H1 (cell line): ENCODE measurements at regions not wholly inside any gene's neighbourhood (a gene's known extent, or its start where the extent isn't known, plus 50 kb on each side); places are given as distances from the start of the nearest gene placed in this dataset.

Experiments
- CTCF ChIA-PET: fragments of 300-600 bp; sonication (Branson Sonifier 250); formaldehyde crosslinking; loops from one replicate; lab custom pipeline; 2021; ENCODE audit not compliant: partially characterized antibody; lab: Charles Lee
- POLR2A ChIA-PET: fragments of 300-600 bp; sonication (Branson Sonifier 250); formaldehyde crosslinking; loops from one replicate; lab custom pipeline; 2021; ENCODE audit warnings: inconsistent platforms; ENCODE audit not compliant: partially characterized antibody; lab: Charles Lee
- DNase-seq, 2 experiments: peaks; one replicate each; pipeline versions ENCODE4 v3.0.0 to v3.0.0-alpha.2; 2010 to 2022; ENCODE audit warnings: low spot score in 2 of 2, low read depth in 1 of 2, mixed read lengths in 1 of 2
- FAIRE-seq: peaks from 2 replicates; lab custom pipeline; 2011; peaks lifted over from hg19 to GRCh38; lab: Jason Lieb, UNC
- H2AFZ ChIP-seq: 2 replicates; pipeline ENCODE4 v1.8.1; 2012; ENCODE audit warnings: low read length, inconsistent platforms
- H2AK5ac ChIP-seq: 2 replicates; pipeline ENCODE4 v1.6.1; 2013; ENCODE audit warnings: low read depth, low read length
- H2BK120ac ChIP-seq: replicated peaks from 2 replicates; pipeline ENCODE3; 2013; ENCODE audit warnings: low read depth, low read length, inconsistent platforms
- H2BK12ac ChIP-seq: 2 replicates; pipeline ENCODE4 v1.6.1; 2013; ENCODE audit warnings: low read depth, low read length
- H2BK15ac ChIP-seq: 2 replicates; pipeline ENCODE4 v1.6.1; 2013; ENCODE audit warnings: low read length
- H2BK20ac ChIP-seq: 2 replicates; pipeline ENCODE4 v1.6.1; 2013; ENCODE audit warnings: low read length
- H2BK5ac ChIP-seq: 2 replicates; pipeline ENCODE4 v1.6.1; 2013; ENCODE audit warnings: low read depth, low read length
- H3K14ac ChIP-seq: 2 replicates; pipeline ENCODE4 v1.6.1; 2013; ENCODE audit warnings: inconsistent platforms; ENCODE audit not compliant: insufficient read length
- H3K18ac ChIP-seq: 2 replicates; pipeline ENCODE4 v1.6.1; 2013; ENCODE audit warnings: low read length; ENCODE audit errors: extremely low read depth
- H3K23ac ChIP-seq: 2 replicates; pipeline ENCODE4 v1.6.1; 2013; ENCODE audit warnings: inconsistent platforms; ENCODE audit not compliant: insufficient read length
- H3K23me2 ChIP-seq: 2 replicates; pipeline ENCODE4 v1.6.1; 2013; ENCODE audit warnings: low read depth, low read length
- H3K27ac ChIP-seq: 2 replicates; pipeline ENCODE4 v1.6.1; 2011; ENCODE audit warnings: low read depth, low read length, inconsistent platforms
- H3K27me3 ChIP-seq, 4 experiments: replicated peaks in 1 of 4; 1 replicate in 1 of 4; 2 replicates in 3 of 4; pipeline versions ENCODE4 v1.6.1 to v1.8.1; 2011 to 2013; ENCODE audit warnings: low read length in 3 of 4, mild to moderate bottlenecking in 3 of 4, inconsistent platforms in 2 of 4, mixed read lengths in 2 of 4, moderate library complexity in 1 of 4; ENCODE audit not compliant: control insufficient read depth in 3 of 4, insufficient read depth in 3 of 4; ENCODE audit errors: extremely low read depth in 1 of 4
- H3K36me3 ChIP-seq, 4 experiments: 2 replicates each; pipeline versions ENCODE4 v1.6.1 to v1.8.1; 2011 to 2013; ENCODE audit warnings: mild to moderate bottlenecking in 4 of 4, low read length in 3 of 4, moderate library complexity in 2 of 4, control low read depth in 1 of 4, inconsistent platforms in 1 of 4; ENCODE audit not compliant: insufficient read depth in 4 of 4, control insufficient read depth in 2 of 4
- H3K4ac ChIP-seq: replicated peaks from 2 replicates; pipeline ENCODE3; 2013; ENCODE audit warnings: low read length, low read depth, mixed read lengths, inconsistent platforms; ENCODE audit not compliant: insufficient read length
- H3K4me1 ChIP-seq, 4 experiments: replicated peaks in 1 of 4; 1 replicate in 1 of 4; 2 replicates in 3 of 4; pipeline versions ENCODE4 v1.6.1 to v1.8.1; 2011 to 2013; ENCODE audit warnings: low read length in 3 of 4, inconsistent platforms in 2 of 4, mixed read lengths in 1 of 4; ENCODE audit not compliant: insufficient read depth in 4 of 4, control insufficient read depth in 3 of 4
- H3K4me2 ChIP-seq, 2 experiments: 2 replicates each; pipeline versions ENCODE4 v1.6.1 to v1.8.1; 2011 to 2013; ENCODE audit warnings: low read depth in 2 of 2, low read length in 2 of 2, control low read depth in 1 of 2, inconsistent platforms in 1 of 2, mild to moderate bottlenecking in 1 of 2; ENCODE audit not compliant: insufficient read depth in 1 of 2
- H3K4me3 ChIP-seq, 4 experiments: fragments of 200-600, 300-600 bp in 1 of 4; sonication (generic), shearing (Covaris generic), sonication (Bioruptor Twin) in 1 of 4; 2 replicates each; pipeline versions ENCODE4 v1.5.1 to v1.8.1; 2011 to 2016; ENCODE audit warnings: low read length in 4 of 4, low read depth in 3 of 4, control low read depth in 2 of 4, inconsistent platforms in 2 of 4, mild to moderate bottlenecking in 2 of 4, mixed read lengths in 1 of 4, moderate library complexity in 1 of 4; ENCODE audit not compliant: insufficient read depth in 2 of 4; ENCODE audit errors: extremely low read depth in 1 of 4
- H3K56ac ChIP-seq: replicated peaks from 2 replicates; pipeline ENCODE3; 2013; ENCODE audit warnings: low read depth, mild to moderate bottlenecking, mixed read lengths, low read length, inconsistent platforms; ENCODE audit not compliant: insufficient read length
- H3K79me1 ChIP-seq: 2 replicates; pipeline ENCODE4 v1.6.1; 2013; ENCODE audit warnings: low read depth, low read length, control low read depth
- H3K79me2 ChIP-seq, 2 experiments: 2 replicates each; pipeline versions ENCODE4 v1.6.1 to v1.8.1; 2012 to 2013; ENCODE audit warnings: low read length in 2 of 2, mild to moderate bottlenecking in 2 of 2, inconsistent platforms in 1 of 2; ENCODE audit not compliant: insufficient read depth in 2 of 2, control insufficient read depth in 1 of 2
- H3K9ac ChIP-seq, 4 experiments: replicated peaks in 1 of 4; 1 replicate in 1 of 4; 2 replicates in 3 of 4; pipeline versions ENCODE4 v1.6.1 to v1.8.1; 2011 to 2013; ENCODE audit warnings: low read depth in 3 of 4, low read length in 3 of 4, control low read depth in 2 of 4, mild to moderate bottlenecking in 2 of 4, moderate library complexity in 2 of 4, inconsistent platforms in 1 of 4; ENCODE audit errors: extremely low read depth in 1 of 4
- H3K9me3 ChIP-seq, 2 experiments: 2 replicates each; pipeline versions ENCODE4 v1.6.1 to v1.8.1; 2012 to 2013; ENCODE audit warnings: mild to moderate bottlenecking in 2 of 2, moderate library complexity in 2 of 2, control low read depth in 1 of 2, inconsistent platforms in 1 of 2, low read depth in 1 of 2, low read length in 1 of 2, mixed read lengths in 1 of 2; ENCODE audit not compliant: insufficient read depth in 2 of 2
- H4K20me1 ChIP-seq, 2 experiments: replicated peaks in 1 of 2; 2 replicates each; pipeline versions ENCODE3 to v1.8.1; 2011 to 2013; ENCODE audit warnings: inconsistent platforms in 2 of 2, low read length in 2 of 2, mild to moderate bottlenecking in 1 of 2; ENCODE audit not compliant: insufficient read depth in 2 of 2, control insufficient read depth in 1 of 2
- H4K5ac ChIP-seq: 2 replicates; pipeline ENCODE4 v1.6.1; 2013; ENCODE audit warnings: low read length, low read depth, mixed read lengths, inconsistent platforms; ENCODE audit not compliant: insufficient read length
- H4K8ac ChIP-seq: 2 replicates; pipeline ENCODE4 v1.8.0; 2013; ENCODE audit warnings: mild to moderate bottlenecking, moderate library complexity, low read length, inconsistent platforms; ENCODE audit not compliant: insufficient read depth; ENCODE audit errors: extremely low read depth
- H4K91ac ChIP-seq: replicated peaks from 2 replicates; pipeline ENCODE3; 2013; ENCODE audit warnings: low read length, mixed read lengths, inconsistent platforms; ENCODE audit not compliant: insufficient read length
- CBX5 ChIP-seq: fragments of 300-800, 300-1000 bp; sonication (generic); IDR thresholded peaks from 2 replicates; pipeline ENCODE4 v1.7.1; 2016; ENCODE audit warnings: antibody characterized with exemption, low read length, low read depth
- CBX8 ChIP-seq: fragments of 300-800, 300-1000 bp; sonication (generic); IDR thresholded peaks from 2 replicates; pipeline ENCODE4 v1.7.1; 2016; ENCODE audit warnings: low read depth, low read length, borderline replicate concordance
- CREB1 ChIP-seq: IDR thresholded peaks from 2 replicates; pipeline ENCODE4 v1.6.1; 2012; ENCODE audit warnings: inconsistent platforms
- EGR1 ChIP-seq: IDR thresholded peaks from 2 replicates; pipeline ENCODE4 v1.6.1; 2011; ENCODE audit warnings: low read depth, low read length, borderline replicate concordance
- FOSL1 ChIP-seq: IDR thresholded peaks from 2 replicates; pipeline ENCODE4 v1.6.1; 2011; ENCODE audit warnings: mild to moderate bottlenecking, low read depth, low read length, moderate library complexity; ENCODE audit not compliant: insufficient read depth
- PHF8 ChIP-seq: fragments of 200-600 bp; sonication (generic); conservative IDR thresholded peaks from 2 replicates; pipeline ENCODE4 v1.7.1; 2012; ENCODE audit warnings: low read depth, mild to moderate bottlenecking, inconsistent platforms, low read length, moderate library complexity
- POU5F1 ChIP-seq: IDR thresholded peaks from 2 replicates; pipeline ENCODE4 v1.6.1; 2011; ENCODE audit warnings: low read depth, mild to moderate bottlenecking, low read length, moderate library complexity
- YY1 ChIP-seq: IDR thresholded peaks from 2 replicates; pipeline ENCODE4 v1.6.1; 2011; ENCODE audit warnings: low read depth, mild to moderate bottlenecking, low read length
- ZNF274 ChIP-seq: IDR thresholded peaks from 2 replicates; pipeline ENCODE4 v1.7.0; 2012; ENCODE audit warnings: low read length, borderline replicate concordance; ENCODE audit errors: extremely low read depth
- WGBS, 2 experiments: shearing (Covaris generic) in 1 of 2; methylation state at CpG; one replicate each; pipeline versions ENCODE4 v1.1.6 to v1.1.7; 2013 to 2015; ENCODE audit warnings: low lambda C conversion rate in 2 of 2, mixed read lengths in 2 of 2, inconsistent platforms in 1 of 2, low coverage in 1 of 2, missing lambda C conversion rate in 1 of 2; ENCODE audit not compliant: insufficient replicate concordance in 2 of 2, insufficient coverage in 1 of 2, insufficient read length in 1 of 2; ENCODE audit errors: extremely low coverage in 1 of 2, missing lambda C conversion rate in 1 of 2; 5-methylcytosine and 5-hydroxymethylcytosine counted together
- TF ChIP-seq, protein P1 (sequence below): IDR thresholded peaks from 2 replicates; pipeline ENCODE4 v1.6.1; 2012; ENCODE audit warnings: low read length, inconsistent platforms
- TF ChIP-seq, protein P2 (sequence below): IDR thresholded peaks from 2 replicates; pipeline ENCODE4 v1.6.1; 2011; ENCODE audit warnings: low read depth, mild to moderate bottlenecking, low read length; ENCODE audit not compliant: insufficient read depth

DNA sequence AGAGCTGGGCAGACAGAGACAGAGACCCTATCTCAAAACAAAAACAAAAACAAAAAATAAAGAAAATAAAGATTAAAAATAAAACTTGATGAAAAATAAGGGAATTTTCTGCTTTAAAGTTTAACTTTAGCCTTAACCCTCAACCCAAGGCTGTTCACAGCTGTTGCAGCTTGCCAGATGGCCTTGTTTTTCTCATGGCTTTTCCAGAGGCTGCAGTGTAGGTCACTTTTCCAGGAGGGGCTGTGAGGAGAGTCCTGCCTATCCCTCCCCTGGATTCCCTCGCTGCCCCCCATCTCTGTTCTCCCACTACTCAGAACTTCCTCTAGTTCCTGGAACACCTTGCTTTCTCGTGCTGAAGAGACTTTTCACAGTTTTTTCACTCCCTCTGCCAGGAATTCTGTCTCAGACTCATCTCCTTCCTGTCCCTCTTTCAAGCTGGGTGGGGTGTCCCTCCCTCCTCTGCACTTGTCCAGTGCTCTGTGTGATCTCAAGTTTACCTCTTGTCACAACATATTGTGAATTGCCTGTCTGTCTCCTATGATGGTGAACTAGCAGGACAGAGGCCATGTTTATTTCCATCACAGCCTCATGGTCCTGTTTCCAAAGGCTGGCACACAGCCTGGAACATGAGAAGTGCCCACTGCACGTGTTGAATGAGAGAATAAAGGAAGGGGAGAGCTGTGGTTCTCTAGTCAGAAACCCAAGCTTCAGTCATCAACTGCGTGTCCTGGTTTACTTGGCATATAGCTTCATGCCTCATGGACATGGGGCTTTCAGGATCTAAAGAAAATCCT, 69.9 kb upstream of the MSI2 start:
- H2BK15ac ChIP-seq: no peak overlapping the region
- no peak overlapping the region for H2BK5ac ChIP-seq
- H3K18ac ChIP-seq: no peak overlapping the region
- H3K4me1 ChIP-seq: no peaks in the 10 kb centered on the region
- no peak overlapping the region for H3K14ac ChIP-seq
- no peak overlapping the region for H3K56ac ChIP-seq
- WGBS, 2 experiments: 81% methylated on average over 4 of the region's 4 CpGs; no CpG with 5 or more reads in 1 of the 2 experiments
- no peaks in the 10 kb centered on the region for H3K79me1 ChIP-seq
- no peak overlapping the region for H3K9ac ChIP-seq
- H2BK12ac ChIP-seq: no peak overlapping the region
- no peak overlapping the region for H4K8ac ChIP-seq
- H2AFZ ChIP-seq: 0 out of 2 replicates have a peak overlapping the region, but pooled peaks have one; percentile 6
- H3K9me3 ChIP-seq: no peaks in the 10 kb centered on the region
- DNase-seq: no peak
- ChIA-PET POLR2A (no interaction called here), CTCF (interaction anchor here (0.6 to 1.8 kb wide), 5 partner anchors 10 to 597 kb away, joined by 3 to 5 read pairs (median 3); no protein-coding TSS in a partner anchor)
- no peak for FAIRE-seq
- H3K27me3 ChIP-seq: no peaks in the 10 kb centered on the region
- no peak overlapping the region for H2AK5ac ChIP-seq
- no peaks in the 10 kb centered on the region; the same call in 1 of the 2 replicates for H3K23me2 ChIP-seq
- no peak overlapping the region for H2BK120ac ChIP-seq
- H4K91ac ChIP-seq: no peak overlapping the region
- no peak overlapping the region for H3K4me3 ChIP-seq
- H3K27ac ChIP-seq: no peak overlapping the region
- no peak overlapping the region for H4K5ac ChIP-seq
- H3K23ac ChIP-seq: no peak overlapping the region
- no peaks in the 10 kb centered on the region for H3K36me3 ChIP-seq
- H2BK20ac ChIP-seq: no peak overlapping the region
- no peaks in the 10 kb centered on the region for H4K20me1 ChIP-seq
- no peak overlapping the region for H3K4me2 ChIP-seq
- H3K4ac ChIP-seq: no peak overlapping the region
- no peaks in the 10 kb centered on the region for H3K79me2 ChIP-seq
- TF ChIP-seq, protein P1, sequence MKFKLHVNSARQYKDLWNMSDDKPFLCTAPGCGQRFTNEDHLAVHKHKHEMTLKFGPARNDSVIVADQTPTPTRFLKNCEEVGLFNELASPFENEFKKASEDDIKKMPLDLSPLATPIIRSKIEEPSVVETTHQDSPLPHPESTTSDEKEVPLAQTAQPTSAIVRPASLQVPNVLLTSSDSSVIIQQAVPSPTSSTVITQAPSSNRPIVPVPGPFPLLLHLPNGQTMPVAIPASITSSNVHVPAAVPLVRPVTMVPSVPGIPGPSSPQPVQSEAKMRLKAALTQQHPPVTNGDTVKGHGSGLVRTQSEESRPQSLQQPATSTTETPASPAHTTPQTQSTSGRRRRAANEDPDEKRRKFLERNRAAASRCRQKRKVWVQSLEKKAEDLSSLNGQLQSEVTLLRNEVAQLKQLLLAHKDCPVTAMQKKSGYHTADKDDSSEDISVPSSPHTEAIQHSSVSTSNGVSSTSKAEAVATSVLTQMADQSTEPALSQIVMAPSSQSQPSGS: no peak
- no peak for TF ChIP-seq CBX5
- TF ChIP-seq YY1: no peak
- TF ChIP-seq CBX8: no peak
- no peak for TF ChIP-seq POU5F1
- no peak for TF ChIP-seq FOSL1
- TF ChIP-seq EGR1: no peak
- no peak for TF ChIP-seq ZNF274
- TF ChIP-seq CREB1: no peak
- TF ChIP-seq PHF8: no peak
- TF ChIP-seq, protein P2, sequence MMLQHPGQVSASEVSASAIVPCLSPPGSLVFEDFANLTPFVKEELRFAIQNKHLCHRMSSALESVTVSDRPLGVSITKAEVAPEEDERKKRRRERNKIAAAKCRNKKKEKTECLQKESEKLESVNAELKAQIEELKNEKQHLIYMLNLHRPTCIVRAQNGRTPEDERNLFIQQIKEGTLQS: no peak
